GM21515 (cell line): ENCODE measurements at regions not wholly inside any gene's neighbourhood (a gene's known extent, or its start where the extent isn't known, plus 50 kb on each side); places are given as distances from the start of the nearest gene placed in this dataset.
"Not testable (repeated sequence)": the region's sequence is repeated elsewhere in the genome, so short reads cannot be mapped to it uniquely, and the experiment has no call there.

Source experiments
- ATAC-seq: cut with Tn5 transposase; IDR thresholded peaks from one replicate; pipeline ENCODE4 v1.9.1; 2021; ENCODE audit not compliant: unreplicated experiment

GRCh38 chr4:188282471-188283232, 143.4 kb downstream of the TRIML1 start:
- ATAC-seq = no peak

DNA sequence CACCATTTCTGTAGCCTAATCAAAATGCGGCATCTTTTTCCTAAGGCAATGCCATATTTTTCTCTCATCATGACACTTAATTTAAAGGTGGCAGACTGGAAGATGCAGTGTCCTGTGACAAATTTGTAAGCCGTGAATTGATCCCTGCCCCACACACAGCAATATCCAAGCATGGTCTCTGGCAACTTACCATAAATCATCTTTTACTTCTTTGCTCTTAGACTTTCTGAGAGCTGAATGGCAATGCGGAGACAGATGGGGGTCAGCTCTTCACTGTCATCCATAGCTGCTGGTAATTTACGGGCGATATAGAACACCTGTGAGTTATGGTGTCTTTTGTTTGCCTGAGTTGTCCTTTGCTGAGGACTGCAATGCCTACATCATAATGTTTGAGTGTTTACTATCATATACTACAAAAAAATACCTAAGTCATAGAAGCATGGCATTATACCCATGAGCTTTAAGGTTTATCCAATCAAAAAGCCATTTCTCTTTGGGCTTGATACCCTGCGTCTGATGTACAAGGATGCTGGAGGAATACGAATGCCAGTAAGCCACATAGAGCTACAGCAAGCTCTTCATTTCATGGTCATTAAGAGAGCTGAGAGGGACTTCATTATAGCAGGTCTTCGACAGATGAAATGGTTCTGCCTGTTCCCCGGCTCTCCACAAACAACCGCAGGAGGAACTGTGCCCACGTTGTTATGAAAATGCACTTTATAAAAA, 148.1 kb downstream of the TRIML1 start:
- ATAC-seq = no peak

DNA sequence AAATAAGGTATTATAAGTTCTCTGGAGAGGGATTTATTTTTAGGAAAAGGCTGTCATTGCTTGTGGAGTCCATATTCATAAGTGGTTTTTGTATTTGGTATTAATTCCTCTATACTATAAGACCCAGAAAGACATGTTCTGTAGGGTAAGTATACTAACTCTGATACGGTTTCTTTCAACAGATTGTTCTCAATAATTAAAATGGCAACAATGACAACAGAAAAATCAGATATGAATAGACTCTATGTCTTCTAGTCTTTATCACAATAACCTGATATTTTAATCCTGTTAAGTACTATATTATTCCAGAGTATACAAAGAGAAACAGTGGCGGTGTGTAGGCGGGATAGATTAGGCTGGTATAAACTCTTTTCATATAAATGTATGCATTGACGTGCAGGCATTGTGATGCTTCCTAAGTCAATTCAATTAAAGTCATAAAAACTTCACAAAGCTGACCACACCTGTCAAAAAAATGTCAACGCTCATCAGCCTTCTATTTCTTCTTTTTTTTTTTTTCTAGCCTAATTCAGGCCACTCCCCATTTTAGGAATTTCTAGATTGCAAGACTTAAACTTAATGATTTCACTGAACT, 150.4 kb downstream of the TRIML1 start:
- no peak for ATAC-seq

GRCh38 chr4:188295899-188296298, 156.7 kb downstream of the TRIML1 start:
- no peak for ATAC-seq

GRCh38 chr4:188296331-188296730, 157.1 kb downstream of the TRIML1 start:
- ATAC-seq = no peak

DNA sequence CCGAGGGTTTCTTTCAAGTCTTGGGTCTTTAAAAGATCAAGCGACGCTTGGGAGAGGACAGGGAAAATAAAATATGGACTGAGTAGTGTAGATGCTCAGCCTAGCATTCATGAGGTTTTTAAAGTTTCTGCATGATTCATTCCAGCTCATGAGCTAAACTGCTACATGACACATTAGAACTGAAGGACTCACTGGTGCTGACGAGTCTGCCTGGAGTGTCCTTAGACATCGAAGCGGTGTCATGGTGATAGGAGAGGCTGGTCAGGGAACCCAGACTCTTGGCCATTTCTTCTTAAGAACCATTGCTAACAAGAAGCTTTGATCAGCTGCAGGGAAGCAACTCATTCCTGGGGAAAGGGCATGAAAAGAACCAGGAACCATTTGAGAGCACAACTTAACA, 158.6 kb downstream of the TRIML1 start:
- ATAC-seq = no peak

DNA sequence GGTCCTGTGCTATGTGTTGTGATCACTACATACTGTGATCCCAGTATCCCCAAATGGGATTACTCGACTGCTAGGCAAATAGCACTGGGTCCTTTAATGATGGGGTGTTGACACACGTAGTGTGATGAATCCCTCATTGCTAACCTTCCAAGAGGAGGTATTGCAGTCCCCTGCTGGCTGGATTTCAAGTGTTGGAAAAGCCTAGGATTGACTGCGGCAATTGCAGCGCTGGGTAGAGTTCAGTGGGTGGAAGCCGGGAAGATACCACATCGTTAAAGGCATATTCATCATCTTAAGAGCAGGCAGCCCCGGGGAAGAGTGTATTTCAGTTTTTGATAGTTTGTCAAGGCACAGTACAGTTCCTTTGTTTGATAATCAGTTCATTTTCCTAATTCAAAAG, 159.9 kb downstream of the TRIML1 start:
- no peak for ATAC-seq

DNA sequence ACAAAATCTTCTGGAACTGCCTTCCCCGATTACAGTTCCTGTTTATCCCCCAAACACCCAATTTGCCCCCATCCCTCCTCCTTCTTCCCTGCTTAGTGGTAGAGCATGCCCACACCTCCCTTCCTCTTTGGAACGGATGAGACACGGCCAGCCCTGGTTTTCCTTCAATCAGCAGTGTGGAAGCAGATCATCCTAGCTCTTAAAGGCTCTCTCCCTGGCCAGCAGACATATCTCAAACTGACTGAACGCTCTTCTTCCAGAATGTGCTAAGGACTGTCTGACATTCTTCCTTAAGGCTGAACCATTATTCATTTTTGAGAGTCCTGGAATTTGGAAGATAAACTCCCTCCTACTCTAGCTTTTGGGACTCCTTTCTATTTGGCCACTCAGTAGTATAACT, 161.1 kb downstream of the TRIML1 start:
- ATAC-seq = no peak

GRCh38 chr4:188305690-188306089, 166.4 kb downstream of the TRIML1 start:
- no peak for ATAC-seq

DNA sequence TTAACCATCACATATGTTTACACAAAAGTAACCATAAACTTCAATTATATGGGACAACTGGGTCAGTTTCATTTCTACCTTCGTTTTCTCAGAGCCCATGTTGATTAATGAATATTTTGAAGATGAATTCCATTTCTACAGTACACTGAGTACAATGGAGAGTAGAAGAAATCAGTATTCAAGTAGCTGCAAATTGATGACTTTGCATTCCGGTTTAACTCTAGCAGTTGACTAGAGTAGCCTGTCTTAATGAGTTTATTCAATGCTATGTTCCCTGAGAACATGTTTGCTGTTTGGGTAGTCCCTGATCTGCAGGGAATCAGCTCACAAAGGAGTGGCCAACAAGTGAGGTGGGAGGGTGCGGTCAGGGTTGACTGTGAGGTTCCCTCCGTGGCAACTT, 168.3 kb downstream of the TRIML1 start:
- ATAC-seq = no peak

- no peak for ATAC-seq
These were observed 168.9 kb downstream of the TRIML1 start for GRCh38 chr4:188308142-188308541.

DNA sequence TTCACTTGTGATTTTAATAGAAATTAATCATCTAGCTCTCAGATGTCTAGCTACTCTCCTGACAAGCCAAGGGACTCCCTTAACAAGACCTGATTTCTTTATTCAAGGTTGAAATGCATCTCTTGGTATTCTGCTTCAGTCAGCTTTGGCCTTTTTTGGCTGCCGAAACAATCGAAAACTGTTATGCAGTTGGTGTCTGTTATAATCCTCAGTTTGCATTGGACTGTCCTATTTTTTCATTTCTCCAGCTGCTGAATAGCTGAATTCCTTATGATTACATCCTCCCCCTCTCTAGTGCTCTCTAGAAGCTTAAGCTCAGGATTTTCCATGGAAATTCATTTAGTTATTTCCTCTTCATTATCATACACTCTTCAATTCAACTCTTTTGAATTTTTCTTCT, 177.2 kb downstream of the TRIML1 start:
- no peak for ATAC-seq

GRCh38 chr4:188328966-188329365, 189.7 kb downstream of the TRIML1 start:
- ATAC-seq = no peak

DNA sequence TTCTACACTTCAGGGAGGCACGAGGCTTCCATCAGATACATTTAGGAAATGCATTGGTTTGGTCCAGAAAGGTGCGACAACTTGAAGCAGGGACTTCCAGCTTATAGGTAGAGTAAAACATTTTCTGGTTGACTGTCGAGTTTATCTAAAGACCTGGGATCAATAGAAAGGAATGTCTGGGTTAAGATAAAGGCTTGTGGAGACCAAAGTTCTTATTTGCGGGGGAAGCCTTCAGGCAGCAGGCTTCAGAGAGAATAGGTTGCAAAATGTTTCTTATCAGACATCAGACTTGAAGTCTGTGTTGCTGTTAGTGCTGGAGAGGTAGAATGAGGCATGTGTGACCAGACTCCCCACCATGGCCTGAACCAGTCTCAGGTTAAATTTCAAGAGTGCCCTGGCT, 190.3 kb downstream of the TRIML1 start:
- ATAC-seq = no peak

GRCh38 chr4:188332265-188332664, 193.0 kb downstream of the TRIML1 start:
- no peak for ATAC-seq

DNA sequence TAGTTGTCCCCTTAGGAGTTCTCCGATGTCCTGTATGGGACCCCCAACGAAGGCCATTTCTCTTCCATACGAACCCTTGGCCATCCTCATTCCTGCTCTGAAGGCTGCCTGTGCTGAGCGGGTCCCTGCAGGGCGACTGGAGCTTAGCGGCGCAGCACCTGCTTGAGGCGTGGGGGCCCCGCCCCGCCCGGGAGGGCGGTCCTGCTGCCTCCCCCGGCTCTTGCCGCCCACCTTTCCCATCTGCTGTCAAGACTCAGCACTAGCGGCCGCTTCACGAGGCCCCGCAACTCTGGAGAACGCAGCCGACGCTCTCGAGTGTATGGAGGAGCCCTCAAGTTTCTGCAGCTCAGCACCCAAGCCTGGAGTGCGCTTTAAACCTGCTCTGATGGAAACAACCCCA, 197.7 kb downstream of the TRIML1 start:
- ATAC-seq = no peak

- ATAC-seq = no peak
These were observed 202.2 kb downstream of the TRIML1 start for GRCh38 chr4:188341428-188341827.

- ATAC-seq = no peak
These were observed 207.0 kb downstream of the TRIML1 start for GRCh38 chr4:188346171-188346809.

- no peak for ATAC-seq
These were observed 208.1 kb downstream of the TRIML1 start for GRCh38 chr4:188347339-188347738.

- not testable (repeated sequence) for ATAC-seq
These were observed 210.3 kb downstream of the TRIML1 start for GRCh38 chr4:188349569-188349968.

DNA sequence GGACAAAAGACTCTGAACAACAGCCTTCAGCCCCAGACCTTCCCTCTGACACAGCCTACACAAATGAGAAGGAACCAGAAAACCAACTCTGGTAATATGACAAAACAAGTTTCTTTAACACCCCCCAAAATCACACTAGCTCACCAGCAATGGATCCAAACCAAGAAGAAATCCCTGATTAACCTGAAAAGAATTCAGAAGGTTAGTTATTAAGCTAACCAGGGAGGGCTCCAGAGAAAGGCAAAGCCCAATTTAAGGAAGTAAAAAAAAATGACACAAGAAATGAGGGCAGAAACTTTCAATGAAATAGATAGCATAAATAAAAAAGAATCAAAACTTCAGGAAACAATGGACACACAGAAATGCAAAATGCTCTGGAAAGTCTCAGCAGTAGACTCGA, 224.0 kb downstream of the TRIML1 start:
- ATAC-seq = no peak

DNA sequence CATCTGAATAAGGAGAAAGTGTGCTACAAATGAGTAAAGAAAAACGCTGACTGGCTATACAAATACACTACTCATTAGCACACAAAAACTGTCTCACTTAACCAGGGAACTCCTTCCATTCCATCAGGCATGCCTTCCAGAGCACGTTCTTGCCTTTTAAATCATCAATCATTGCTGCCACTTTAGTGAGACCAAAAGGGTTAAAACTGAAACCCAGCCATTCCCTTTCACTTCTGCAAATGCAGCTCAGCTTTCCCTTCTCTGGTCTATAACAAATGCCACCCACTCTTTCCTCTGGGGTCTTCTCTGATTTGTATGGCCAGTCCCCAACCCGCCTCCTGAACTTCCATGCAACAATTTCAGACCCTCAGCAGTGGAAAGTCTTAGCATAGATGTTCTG, 231.5 kb downstream of the TRIML1 start:
- no peak for ATAC-seq
